NCI-H2081 (cell line): ENCODE measurements at regions not wholly inside any gene's neighbourhood (a gene's known extent, or its start where the extent isn't known, plus 50 kb on each side); places are given as distances from the start of the nearest gene placed in this dataset.
"Not testable (repeated sequence)": the region's sequence is repeated elsewhere in the genome, so short reads cannot be mapped to it uniquely, and the experiment has no call there.

ENCODE experiments used
- DNase-seq, 2 experiments: peaks; one replicate each; lab custom pipeline; 2025; lab: John Stamatoyannopoulos, UW

GRCh38 chr12:89227774-89228173, 124.5 kb downstream of the DUSP6 start:
- no peak for DNase-seq

DNA sequence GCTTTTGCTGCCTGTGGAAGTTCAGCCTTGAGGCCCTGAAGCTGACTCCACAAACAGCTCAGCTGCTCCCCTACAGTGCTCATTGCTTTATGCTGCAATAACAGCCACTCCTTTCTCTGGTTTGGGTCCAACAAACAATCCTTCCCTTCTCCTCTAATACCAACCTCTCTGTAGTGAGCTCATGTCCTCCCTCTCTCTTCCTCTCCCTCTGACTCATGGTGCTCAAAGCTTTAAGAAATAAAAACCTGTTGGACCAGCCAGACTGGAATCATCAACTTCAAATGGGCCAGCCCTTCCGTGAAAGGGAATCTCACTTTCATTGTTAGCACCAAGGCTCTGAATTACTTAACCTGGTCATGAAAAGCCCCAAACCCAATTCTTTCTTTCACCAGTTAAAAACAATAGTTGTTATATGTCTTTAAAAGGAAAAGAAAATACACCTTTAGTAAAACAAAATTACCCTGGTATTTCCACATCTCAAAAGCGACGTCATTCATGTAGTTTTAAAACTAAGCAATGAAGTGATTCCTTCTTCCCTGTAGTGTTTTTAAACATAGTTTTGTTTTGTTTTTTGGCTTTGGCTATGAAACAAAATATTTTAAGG, 126.4 kb downstream of the DUSP6 start:
- no peak for DNase-seq

DNA sequence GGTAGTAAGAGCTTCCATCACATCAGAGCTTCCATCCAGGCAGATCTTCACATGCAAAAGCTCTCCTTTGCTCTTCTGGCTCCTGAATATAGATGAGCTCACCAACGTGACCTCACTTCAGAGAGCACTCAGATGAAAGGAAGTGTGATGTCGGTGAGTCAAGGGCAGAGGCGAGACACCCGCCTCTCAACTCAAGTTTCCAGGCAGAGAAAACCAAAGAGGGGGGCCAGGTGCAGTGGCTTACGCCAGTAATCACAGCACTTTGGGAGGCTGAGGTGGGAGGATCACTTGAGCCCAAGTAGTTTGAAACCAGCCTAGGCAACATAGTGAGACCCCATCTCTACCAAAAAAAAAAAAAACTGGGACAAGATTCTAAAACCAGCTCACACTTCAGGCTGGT, 126.9 kb downstream of the DUSP6 start:
- DNase-seq, result no peak

DNA sequence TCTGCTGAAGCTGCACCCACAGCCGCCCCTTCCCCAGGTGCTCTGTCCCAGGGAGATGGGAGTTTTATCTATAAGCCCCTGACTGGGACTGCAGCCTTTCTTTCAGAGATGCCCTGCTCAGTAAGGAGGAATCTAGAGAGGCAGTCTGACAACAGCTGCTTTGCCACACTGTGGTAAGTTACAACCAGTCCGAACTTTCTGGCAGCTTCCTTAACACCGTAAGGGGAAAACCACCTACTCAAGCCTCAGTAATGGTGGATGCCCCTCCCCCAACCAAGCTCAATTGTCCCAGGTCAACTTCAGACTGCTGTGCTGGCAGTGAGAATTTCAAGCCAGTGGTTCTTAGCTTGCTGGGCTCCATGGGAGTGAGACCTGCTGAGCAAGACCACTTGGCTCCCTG, 129.7 kb downstream of the DUSP6 start:
- not testable (repeated sequence) for DNase-seq

DNA sequence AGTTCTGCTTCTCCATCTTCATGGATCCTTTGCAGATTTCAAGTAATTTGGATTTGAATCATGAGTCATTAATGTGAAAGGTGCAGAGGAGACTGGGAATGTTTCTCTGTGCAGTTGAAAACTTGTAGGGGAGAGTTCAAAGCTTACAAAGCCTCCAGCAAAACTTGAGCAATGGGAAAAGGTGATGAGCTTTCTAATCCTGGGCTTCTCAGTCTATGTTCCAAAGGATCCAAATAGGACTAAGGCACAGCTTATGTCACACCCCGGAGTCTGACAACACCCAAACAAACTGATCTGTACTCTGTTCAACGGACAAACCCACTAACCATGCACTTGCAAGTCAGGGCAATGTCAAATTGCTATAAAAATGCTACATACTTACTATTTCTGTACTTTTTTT, 134.8 kb downstream of the DUSP6 start:
- DNase-seq, result no peak

DNA sequence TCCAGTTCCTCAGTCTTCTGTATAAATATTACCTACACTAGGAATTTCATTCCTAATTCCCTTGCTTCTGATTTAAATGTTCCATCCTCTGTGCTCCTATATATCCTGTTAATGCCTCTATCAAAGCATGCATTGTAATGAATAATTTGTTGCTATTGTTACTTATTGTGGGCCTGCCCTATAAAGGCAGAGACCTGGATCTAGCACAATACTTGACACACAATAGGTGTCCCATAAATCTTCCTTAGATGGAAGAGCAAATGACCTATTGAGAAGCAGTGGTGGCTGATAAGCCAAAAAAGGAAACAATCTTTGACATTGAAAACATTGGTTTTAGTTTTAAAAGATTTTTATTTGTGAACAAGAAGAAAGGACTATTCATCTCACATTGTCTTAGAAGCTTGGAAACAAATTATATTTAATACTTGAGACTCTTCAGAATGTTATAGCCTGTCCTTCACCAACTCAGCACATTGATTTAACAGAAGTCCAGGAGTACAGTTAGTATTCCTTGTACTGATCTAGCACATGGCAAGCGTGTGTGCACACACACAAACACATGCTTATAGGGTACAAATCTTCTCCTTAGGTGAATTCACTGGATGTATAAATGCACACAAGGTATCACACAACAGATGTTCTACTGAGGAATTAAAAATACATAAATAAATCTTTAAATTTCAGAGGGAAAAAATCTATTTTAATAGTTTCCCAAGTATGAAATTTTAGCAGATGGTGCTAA, 135.9 kb downstream of the DUSP6 start:
- no peak for DNase-seq

DNA sequence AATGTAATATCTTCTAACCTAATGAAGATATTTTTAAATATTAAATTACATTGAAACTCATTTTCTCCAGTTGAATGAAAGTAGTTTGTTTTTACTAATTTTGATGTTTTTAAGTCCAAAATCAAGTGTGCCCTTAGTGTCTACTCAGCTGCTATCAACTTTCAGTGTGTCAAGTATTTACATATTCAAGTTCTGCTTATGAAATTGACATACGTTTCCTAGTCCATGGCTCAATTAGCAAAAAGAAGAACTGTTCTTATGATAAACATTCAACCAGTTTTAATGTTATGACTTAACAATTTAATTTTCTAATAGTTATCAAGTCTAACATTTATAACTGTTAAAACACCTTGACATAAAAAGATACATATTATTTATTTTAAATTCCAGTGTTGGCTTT, 137.1 kb downstream of the DUSP6 start:
- no peak for DNase-seq

DNA sequence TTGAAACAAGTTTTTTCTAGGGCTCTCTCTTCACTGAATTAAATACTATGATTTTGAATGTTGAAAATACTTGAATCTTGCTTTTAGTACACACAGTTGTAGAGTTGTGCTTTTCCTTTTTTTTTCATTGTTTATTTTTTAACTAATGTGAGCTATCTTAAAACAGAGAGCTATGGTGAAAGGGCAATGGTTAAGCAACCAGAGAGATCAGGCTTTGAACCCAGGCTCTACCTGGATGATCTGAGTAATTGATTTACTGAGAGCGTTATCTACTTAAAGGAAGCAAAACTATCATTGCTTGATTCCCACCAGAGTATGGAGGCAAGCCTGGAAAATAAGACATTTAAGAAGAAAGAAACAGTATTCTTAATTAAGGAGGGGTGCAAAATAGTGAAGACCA, 138.6 kb downstream of the DUSP6 start:
- DNase-seq, result no peak

DNA sequence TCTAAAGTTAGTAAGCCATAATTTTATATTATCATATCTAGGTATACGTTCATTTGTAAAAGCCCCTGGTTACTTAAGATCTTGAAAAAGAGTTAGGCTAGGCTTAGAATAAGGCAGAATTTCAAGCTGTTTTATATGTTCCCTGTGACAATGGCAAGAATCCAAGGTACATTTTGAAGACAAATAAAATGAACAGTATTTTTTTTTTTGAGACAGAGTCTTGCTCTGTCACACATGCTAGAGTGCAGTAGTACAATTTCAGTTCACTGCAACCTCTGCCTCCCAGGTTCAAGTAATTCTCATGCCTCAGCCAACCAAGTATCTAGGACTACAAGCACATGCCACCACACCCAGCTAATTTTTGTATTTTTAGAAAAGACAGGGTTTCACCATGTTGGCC, 139.2 kb downstream of the DUSP6 start:
- DNase-seq, result no peak

- peak in 1 of 2 experiments; percentile 6 for DNase-seq
These were observed 139.9 kb downstream of the DUSP6 start for GRCh38 chr12:89212339-89212771.

GRCh38 chr12:89211456-89211855, 140.8 kb downstream of the DUSP6 start:
- DNase-seq, result no peak

DNA sequence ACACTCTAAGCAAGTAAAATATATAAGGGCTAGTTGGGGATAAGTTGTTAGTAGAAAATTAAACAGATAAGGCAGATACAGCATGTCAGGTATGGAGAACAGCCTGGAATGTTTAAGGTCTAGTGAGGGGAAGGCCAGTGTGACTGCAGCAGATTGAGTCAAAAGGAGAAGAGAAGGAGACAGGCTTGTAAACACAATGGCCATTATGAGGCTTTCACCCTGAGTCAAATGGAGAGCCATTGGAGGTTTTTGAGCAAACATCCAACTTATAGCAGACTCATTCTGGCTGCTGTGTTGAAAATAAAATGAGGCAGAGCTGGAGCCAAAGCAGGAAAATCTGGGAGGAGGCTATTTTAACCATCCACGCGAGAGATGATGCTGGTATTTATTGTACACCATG, 142.0 kb downstream of the DUSP6 start:
- no peak for DNase-seq

DNA sequence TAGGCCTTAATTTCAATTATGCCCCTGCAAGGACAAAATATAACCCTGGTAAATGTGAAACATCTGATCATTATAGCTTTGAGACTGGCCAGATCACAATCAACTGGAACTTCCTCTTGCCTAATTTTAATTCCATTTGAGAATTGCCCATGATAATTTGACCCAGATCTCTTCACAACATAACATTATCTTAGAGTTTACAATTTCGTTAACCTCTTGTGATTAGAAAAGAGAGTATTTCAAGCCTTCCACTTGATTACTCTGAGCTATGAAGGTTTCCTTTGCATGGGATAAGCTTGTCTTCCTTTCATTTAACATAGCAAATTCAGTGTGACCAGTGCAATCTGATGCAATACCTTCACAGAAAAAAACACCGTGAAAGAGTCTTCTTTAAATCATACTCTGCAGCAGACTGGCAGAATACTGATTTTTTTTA, 143.6 kb downstream of the DUSP6 start:
- no peak for DNase-seq

DNA sequence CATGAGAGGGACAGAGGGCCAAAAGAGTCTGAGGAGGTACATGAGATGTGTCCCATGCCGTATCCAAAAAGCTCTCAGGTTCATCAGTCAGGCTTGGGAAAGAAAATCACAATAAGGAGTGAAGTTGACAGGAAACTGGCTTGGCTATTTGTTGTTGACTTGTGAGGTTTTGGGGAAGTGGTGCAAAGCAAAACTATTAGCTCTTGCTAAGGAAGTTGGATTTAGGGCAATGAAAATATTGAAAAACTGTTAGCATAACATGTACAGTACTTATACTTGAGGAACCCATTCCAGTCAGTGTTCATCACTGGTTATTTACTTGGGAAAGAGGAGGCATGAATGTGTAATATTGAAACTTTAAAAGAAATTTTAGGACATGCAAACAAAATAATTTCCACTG, 145.9 kb downstream of the DUSP6 start:
- no peak for DNase-seq

GRCh38 chr12:89205517-89205916, 146.8 kb downstream of the DUSP6 start:
- no peak for DNase-seq

DNA sequence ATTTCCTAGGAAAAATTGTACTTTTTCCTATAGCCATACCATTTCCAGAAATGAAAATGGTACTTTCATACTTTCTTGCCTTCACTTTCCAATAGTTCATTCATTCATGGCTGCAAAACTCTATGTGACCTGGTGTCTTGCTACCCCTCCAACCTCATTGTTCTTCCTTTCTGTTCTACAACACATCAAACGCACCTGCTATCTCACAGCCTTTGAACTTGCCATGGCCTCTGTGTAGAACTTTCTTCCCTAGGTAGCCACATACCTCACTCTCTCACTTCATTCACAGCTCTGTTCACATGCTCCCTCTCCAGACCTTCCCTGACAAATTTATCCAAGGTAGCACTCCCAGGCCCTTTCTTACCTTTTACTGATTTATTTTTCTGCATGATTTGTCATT, 149.2 kb downstream of the DUSP6 start:
- DNase-seq, result no peak

DNA sequence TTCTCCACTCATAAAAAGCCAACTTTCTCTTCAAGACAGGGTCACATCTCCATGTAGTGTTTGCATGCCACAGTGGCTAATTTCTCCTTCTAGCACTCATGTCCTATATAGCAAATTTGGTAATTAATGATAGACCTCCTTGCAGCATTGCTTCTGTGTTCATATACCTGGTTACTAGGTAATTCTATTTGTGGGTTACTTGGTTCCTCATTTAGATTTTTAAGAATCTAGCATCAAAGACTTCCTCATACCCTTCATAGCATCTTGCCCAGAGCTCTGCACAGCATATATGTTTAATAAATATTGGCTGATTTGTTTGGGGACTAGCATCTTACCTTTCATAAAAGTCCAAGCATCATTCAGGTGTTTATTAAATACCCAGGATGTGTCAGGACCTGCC, 152.1 kb downstream of the DUSP6 start:
- no peak for DNase-seq

DNA sequence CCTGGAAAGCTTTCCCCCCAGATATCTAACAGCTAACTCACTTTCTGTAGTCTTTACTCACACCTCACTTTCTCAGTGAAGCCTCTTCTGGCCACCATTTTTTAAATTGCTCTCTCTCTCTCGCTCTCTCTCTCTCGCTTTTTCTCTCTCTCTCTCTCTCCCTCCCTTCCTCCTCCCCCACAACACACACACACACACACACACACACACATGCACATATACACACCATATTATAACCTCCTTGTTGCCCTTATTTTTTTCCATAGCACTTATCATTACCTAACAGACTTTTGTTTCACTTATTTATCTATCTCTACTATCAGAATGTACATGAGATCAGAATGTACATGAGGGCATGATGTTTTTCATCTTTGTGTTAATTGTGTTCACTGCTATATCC, 156.8 kb downstream of the DUSP6 start:
- DNase-seq, result no peak

- DNase-seq, result no peak
These were observed 157.6 kb downstream of the DUSP6 start for GRCh38 chr12:89194683-89195082.

DNA sequence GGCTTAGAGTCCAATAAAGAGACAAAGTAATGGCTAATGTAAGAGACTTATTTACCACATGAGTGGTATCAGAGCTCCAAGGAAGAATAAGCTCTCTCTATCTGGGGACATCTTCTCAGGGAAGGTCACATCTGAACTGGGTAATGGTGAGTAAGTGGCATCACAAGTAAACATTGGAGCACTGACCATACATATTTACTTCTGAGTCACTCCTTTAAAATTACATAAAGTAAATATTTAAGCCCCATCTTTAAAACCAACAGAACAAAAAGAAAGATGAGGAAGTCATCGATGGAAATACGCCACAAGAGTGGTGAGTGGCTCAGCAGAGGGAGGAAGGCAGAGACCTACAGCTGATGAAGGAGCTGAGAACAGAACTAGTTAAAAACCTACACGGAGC, 159.9 kb downstream of the DUSP6 start:
- no peak for DNase-seq

DNA sequence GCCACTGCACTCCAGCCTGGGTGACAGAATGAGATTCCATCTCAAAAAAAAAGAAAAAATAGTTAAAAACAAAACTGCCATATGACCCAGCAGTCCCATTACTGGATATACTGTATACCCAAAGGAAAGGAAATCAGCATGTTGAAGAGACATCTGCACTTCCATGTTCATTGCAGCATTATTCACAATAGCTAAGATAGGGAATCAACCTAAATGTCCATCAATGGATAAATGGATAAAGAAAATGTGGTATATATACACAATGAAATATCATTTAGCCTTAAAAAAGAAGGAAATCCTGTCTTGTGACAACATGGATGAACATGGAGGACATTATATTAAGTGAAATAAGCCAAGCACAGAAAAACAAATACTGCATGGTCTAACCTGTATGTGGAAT, 160.7 kb downstream of the DUSP6 start:
- DNase-seq, result not testable (repeated sequence)

DNA sequence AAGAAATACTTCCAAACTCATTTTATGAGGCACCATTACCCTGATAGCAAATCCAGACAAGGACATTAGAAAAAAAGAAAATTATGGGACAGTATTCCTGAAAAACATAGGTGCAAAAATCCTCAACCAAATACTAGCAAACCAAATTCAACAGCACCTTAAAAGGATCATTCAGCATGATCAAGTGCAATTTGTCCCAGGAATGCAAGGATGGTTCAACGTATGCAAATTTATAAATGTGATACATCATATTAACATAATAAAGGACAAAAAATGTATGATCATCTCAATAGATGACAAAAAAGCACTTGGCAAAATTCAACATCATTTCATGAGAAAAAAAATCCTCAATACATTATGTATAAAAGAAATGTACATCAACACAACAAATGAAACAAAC, 162.9 kb downstream of the DUSP6 start:
- DNase-seq, result no peak

- no peak for DNase-seq
These were observed 164.8 kb downstream of the DUSP6 start for GRCh38 chr12:89187507-89187906.

DNA sequence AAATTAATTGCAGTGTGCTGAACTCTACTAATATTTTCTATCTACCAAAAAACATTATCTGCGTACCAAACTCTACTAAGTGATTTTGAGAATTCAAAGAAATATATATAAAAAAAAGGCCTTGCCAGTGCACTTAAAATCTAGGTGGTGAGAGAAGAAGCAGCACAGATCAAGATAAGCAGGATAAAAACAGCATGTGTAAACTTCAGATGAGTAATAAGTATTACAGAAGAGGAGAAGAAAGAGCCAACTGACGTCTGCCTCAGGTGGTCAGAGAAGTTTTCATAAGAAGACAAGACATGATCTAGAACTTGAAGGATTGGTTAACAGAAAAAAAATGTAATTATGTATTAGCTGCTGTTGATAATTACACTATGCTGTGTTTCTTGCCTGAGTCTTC, 166.4 kb downstream of the DUSP6 start:
- no peak for DNase-seq
